ENCODE measurements at regions not wholly inside any gene's neighbourhood (a gene's known extent, or its start where the extent isn't known, plus 50 kb on each side); places are given as distances from the start of the nearest gene placed in this dataset.

GRCh38 chr3:95002438-95003046 is 939.7 kb downstream of the NSUN3 start:
- Histone ChIP-seq H3K9me3 (ENCODE audit: low read depth) (no peaks in the 10 kb centered on the region), H2AFZ (no peak overlapping the region), H3K4me1 (ENCODE audit: insufficient read depth) (no peaks in the 10 kb centered on the region), H3K9me2 (replicated peaks; ENCODE audit: insufficient read depth) (no peaks in the 10 kb centered on the region), H3K79me2 (no peaks in the 10 kb centered on the region), H3K36me3 (replicated peaks; ENCODE audit: insufficient read depth, low read depth) (no peaks in the 10 kb centered on the region), H3K27me3 (no peaks in the 10 kb centered on the region), H3K4me2 (no peak overlapping the region), H3K27ac (no peak overlapping the region), H3K4me3 (no peak overlapping the region), H4K20me1 (ENCODE audit: insufficient read depth, poor library complexity, severe bottlenecking) (no peaks in the 10 kb centered on the region)
- no peak for TF ChIP-seq CTCF (IDR thresholded peaks at IDR 0.05; ENCODE audit: poor library complexity)
- no peak for TF ChIP-seq EZH2 (IDR thresholded peaks at IDR 0.05; ENCODE audit: borderline replicate concordance)
- TF ChIP-seq EZH2phosphoT487 (IDR thresholded peaks at IDR 0.05; ENCODE audit: low read depth, severe bottlenecking, unreplicated experiment): no peak
- DNase-seq (ENCODE audit: low spot score): no peak

- Histone ChIP-seq H3K4me3 (no peak overlapping the region), H3K27ac (no peak overlapping the region), H2AFZ (no peak overlapping the region), H3K9me2 (replicated peaks; ENCODE audit: insufficient read depth) (no peaks in the 10 kb centered on the region), H3K36me3 (replicated peaks; ENCODE audit: insufficient read depth, low read depth) (no peaks in the 10 kb centered on the region), H3K27me3 (no peaks in the 10 kb centered on the region), H3K9me3 (ENCODE audit: low read depth) (no peaks in the 10 kb centered on the region), H3K4me2 (no peak overlapping the region), H4K20me1 (ENCODE audit: insufficient read depth, poor library complexity, severe bottlenecking) (no peaks in the 10 kb centered on the region), H3K79me2 (no peaks in the 10 kb centered on the region), H3K4me1 (ENCODE audit: insufficient read depth) (no peaks in the 10 kb centered on the region)
- no peak for DNase-seq (ENCODE audit: low spot score)
- TF ChIP-seq CTCF (IDR thresholded peaks at IDR 0.05; ENCODE audit: poor library complexity): no peak
- TF ChIP-seq EZH2phosphoT487 (IDR thresholded peaks at IDR 0.05; ENCODE audit: low read depth, severe bottlenecking, unreplicated experiment): no peak
- no peak for TF ChIP-seq EZH2 (IDR thresholded peaks at IDR 0.05; ENCODE audit: borderline replicate concordance)
- WGBS (ENCODE audit: low lambda C conversion rate, missing lambda C conversion rate): 65% methylated on average over 2 of the region's 2 CpGs
Observed at GRCh38 chr3:95028688-95029087, 965.8 kb downstream of the NSUN3 start.

- no peaks in the 10 kb centered on the region for H4K20me1 ChIP-seq (ENCODE audit: insufficient read depth, poor library complexity, severe bottlenecking)
- no peaks in the 10 kb centered on the region for H3K79me2 ChIP-seq
- no peak for TF ChIP-seq EZH2phosphoT487 (IDR thresholded peaks at IDR 0.05; ENCODE audit: low read depth, severe bottlenecking, unreplicated experiment)
- TF ChIP-seq CTCF (IDR thresholded peaks at IDR 0.05; ENCODE audit: poor library complexity): no peak
- H3K9me2 ChIP-seq (replicated peaks; ENCODE audit: insufficient read depth): no peaks in the 10 kb centered on the region
- no peak overlapping the region for H3K4me2 ChIP-seq
- H3K27me3 ChIP-seq: no peaks in the 10 kb centered on the region
- no peaks in the 10 kb centered on the region for H3K36me3 ChIP-seq (replicated peaks; ENCODE audit: insufficient read depth, low read depth)
- H3K4me1 ChIP-seq (ENCODE audit: insufficient read depth): no peaks in the 10 kb centered on the region
- no peak overlapping the region for H3K27ac ChIP-seq
- no peak overlapping the region for H2AFZ ChIP-seq
- DNase-seq (ENCODE audit: low spot score): no peak
- H3K9me3 ChIP-seq (ENCODE audit: low read depth): no peaks in the 10 kb centered on the region
- no peak overlapping the region for H3K4me3 ChIP-seq
Observed at GRCh38 chr3:95029644-95030043, 966.8 kb downstream of the NSUN3 start.

- WGBS (ENCODE audit: low lambda C conversion rate, missing lambda C conversion rate): 40% methylated on average over 2 of the region's 2 CpGs
- no peak overlapping the region for H2AFZ ChIP-seq
Observed at GRCh38 chr3:95036526-95037021, 973.7 kb downstream of the NSUN3 start.

More at GRCh38 chr3:95036526-95037021, 973.7 kb downstream of the NSUN3 start:
- no peaks in the 10 kb centered on the region for H3K27me3 ChIP-seq
- no peaks in the 10 kb centered on the region for H3K79me2 ChIP-seq
- no peak overlapping the region for H3K4me2 ChIP-seq
- H3K4me1 ChIP-seq (ENCODE audit: insufficient read depth): no peaks in the 10 kb centered on the region
- no peak for TF ChIP-seq CTCF (IDR thresholded peaks at IDR 0.05; ENCODE audit: poor library complexity)
- TF ChIP-seq EZH2 (IDR thresholded peaks at IDR 0.05; ENCODE audit: borderline replicate concordance): no peak
- TF ChIP-seq EZH2phosphoT487 (IDR thresholded peaks at IDR 0.05; ENCODE audit: low read depth, severe bottlenecking, unreplicated experiment): no peak
- H3K9me2 ChIP-seq (replicated peaks; ENCODE audit: insufficient read depth): no peaks in the 10 kb centered on the region
- no peak overlapping the region for H3K4me3 ChIP-seq
- H3K36me3 ChIP-seq (replicated peaks; ENCODE audit: insufficient read depth, low read depth): no peaks in the 10 kb centered on the region
- no peaks in the 10 kb centered on the region for H3K9me3 ChIP-seq (ENCODE audit: low read depth)
- no peak overlapping the region for H3K27ac ChIP-seq
- no peak for DNase-seq (ENCODE audit: low spot score)
- H4K20me1 ChIP-seq (ENCODE audit: insufficient read depth, poor library complexity, severe bottlenecking): no peaks in the 10 kb centered on the region
